Parathyroid adenoma (tissue), 2 donors: ENCODE measurements at regions not wholly inside any gene's neighbourhood (a gene's known extent, or its start where the extent isn't known, plus 50 kb on each side); places are given as distances from the start of the nearest gene placed in this dataset.
"Not testable (repeated sequence)": the region's sequence is repeated elsewhere in the genome, so short reads cannot be mapped to it uniquely, and the experiment has no call there.

Experiments used
- H2AFZ ChIP-seq: fragments of 300-600 bp; sonication (generic); one replicate; pipeline ENCODE4 v1.7.0; 2017; ENCODE audit warnings: antibody characterized with exemption, mild to moderate bottlenecking
- H3K27ac ChIP-seq: fragments of 300-600 bp; sonication (generic); one replicate; pipeline ENCODE4 v1.7.0; 2017
- H3K27me3 ChIP-seq: fragments of 300-600 bp; sonication (generic); one replicate; pipeline ENCODE4 v1.7.0; 2017; ENCODE audit warnings: low read length; ENCODE audit not compliant: control insufficient read depth, insufficient read depth
- H3K36me3 ChIP-seq: fragments of 300-600 bp; sonication (generic); one replicate; pipeline ENCODE4 v1.7.0; 2017; ENCODE audit warnings: low read length; ENCODE audit not compliant: control insufficient read depth, insufficient read depth
- H3K4me1 ChIP-seq: fragments of 300-600 bp; sonication (generic); one replicate; pipeline ENCODE4 v1.7.0; 2017; ENCODE audit warnings: control low read depth
- H3K4me2 ChIP-seq: fragments of 300-600 bp; sonication (generic); one replicate; pipeline ENCODE4 v1.7.0; 2017; ENCODE audit warnings: low read length
- H3K4me3 ChIP-seq: fragments of 300-600 bp; sonication (generic); one replicate; pipeline ENCODE4 v1.7.0; 2017; ENCODE audit warnings: low read depth, low read length
- H3K79me2 ChIP-seq: fragments of 300-600 bp; sonication (generic); one replicate; pipeline ENCODE4 v1.7.0; 2017; ENCODE audit warnings: control low read depth
- H3K9ac ChIP-seq: fragments of 300-600 bp; sonication (generic); one replicate; pipeline ENCODE4 v1.7.0; 2017; ENCODE audit warnings: mild to moderate bottlenecking
- H3K9me3 ChIP-seq: fragments of 300-600 bp; sonication (generic); one replicate; pipeline ENCODE4 v1.7.0; 2017; ENCODE audit warnings: low read length; ENCODE audit not compliant: control insufficient read depth
- TF ChIP-seq, protein P1 (sequence below): fragments of 300-600 bp; sonication (generic); IDR thresholded peaks from one replicate; pipeline ENCODE4 v1.7.0; 2017; ENCODE audit warnings: antibody characterized with exemption, mild to moderate bottlenecking
- donor health status: primary hyperparathyroidism.

DNA sequence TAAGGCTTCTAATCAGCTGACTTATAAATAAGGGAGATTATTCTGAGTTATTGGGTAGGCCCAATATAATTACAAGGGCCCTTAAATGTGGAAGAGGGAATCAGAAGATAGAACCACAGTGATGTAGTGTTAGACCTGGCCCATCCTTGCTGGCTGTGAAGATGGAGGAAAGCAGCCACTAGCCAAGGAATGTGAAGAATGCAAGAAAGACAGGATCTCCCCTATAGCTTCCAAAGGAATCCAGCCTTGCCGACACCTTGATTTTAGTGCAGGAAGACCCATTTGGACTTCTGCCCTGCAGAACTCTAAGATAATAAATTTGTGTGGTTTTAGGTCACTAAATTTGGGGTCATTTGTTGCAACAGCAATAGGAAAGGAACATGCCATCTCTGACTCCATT is 150.6 kb downstream of the SPATA18 start:
- TF ChIP-seq, protein P1, sequence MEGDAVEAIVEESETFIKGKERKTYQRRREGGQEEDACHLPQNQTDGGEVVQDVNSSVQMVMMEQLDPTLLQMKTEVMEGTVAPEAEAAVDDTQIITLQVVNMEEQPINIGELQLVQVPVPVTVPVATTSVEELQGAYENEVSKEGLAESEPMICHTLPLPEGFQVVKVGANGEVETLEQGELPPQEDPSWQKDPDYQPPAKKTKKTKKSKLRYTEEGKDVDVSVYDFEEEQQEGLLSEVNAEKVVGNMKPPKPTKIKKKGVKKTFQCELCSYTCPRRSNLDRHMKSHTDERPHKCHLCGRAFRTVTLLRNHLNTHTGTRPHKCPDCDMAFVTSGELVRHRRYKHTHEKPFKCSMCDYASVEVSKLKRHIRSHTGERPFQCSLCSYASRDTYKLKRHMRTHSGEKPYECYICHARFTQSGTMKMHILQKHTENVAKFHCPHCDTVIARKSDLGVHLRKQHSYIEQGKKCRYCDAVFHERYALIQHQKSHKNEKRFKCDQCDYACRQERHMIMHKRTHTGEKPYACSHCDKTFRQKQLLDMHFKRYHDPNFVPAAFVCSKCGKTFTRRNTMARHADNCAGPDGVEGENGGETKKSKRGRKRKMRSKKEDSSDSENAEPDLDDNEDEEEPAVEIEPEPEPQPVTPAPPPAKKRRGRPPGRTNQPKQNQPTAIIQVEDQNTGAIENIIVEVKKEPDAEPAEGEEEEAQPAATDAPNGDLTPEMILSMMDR = no peak
- no peak overlapping the region for H3K4me2 ChIP-seq
- no peak overlapping the region for H3K27ac ChIP-seq
- no peaks in the 10 kb centered on the region for H3K36me3 ChIP-seq
- H3K4me1 ChIP-seq = no peaks in the 10 kb centered on the region
- no peak overlapping the region for H2AFZ ChIP-seq
- no peak overlapping the region for H3K9ac ChIP-seq
- H3K9me3 ChIP-seq = no peaks in the 10 kb centered on the region
- no peak overlapping the region for H3K4me3 ChIP-seq
- H3K27me3 ChIP-seq = no peaks in the 10 kb centered on the region
- no peaks in the 10 kb centered on the region for H3K79me2 ChIP-seq

DNA sequence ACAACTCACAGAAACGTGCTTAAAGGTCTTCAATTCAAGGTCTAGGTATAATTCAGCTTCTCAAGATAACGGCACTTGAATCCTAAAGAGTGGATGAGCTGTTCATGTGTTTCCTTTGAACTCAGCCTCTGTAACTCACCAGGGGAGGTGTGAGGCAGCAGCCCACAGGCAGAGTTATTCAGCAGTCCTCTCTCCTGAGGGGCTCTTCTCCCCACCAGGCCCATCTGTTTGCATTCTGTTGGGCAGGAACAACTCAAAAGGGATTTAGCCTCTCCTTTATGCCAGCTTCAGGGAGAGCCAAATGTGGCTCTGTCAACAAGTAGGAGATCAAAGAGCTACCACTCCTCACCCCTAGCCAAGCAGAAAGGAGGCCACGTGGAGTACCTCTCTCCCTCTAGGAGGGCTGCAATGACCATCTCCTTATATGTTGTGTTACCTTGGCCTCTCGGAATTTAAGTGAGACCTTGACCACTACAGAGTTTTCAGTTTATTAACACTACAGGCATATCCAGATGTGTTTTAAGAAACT is 151.2 kb downstream of the SPATA18 start:
- Histone ChIP-seq H3K4me2 (no peak overlapping the region), H3K27me3 (no peaks in the 10 kb centered on the region), H3K9ac (no peak overlapping the region), H3K79me2 (no peaks in the 10 kb centered on the region), H3K27ac (no peak overlapping the region), H3K4me3 (no peak overlapping the region), H3K4me1 (no peaks in the 10 kb centered on the region), H3K9me3 (no peaks in the 10 kb centered on the region), H3K36me3 (no peaks in the 10 kb centered on the region), H2AFZ (no peak overlapping the region)
- TF ChIP-seq, protein P1 = no peak

DNA sequence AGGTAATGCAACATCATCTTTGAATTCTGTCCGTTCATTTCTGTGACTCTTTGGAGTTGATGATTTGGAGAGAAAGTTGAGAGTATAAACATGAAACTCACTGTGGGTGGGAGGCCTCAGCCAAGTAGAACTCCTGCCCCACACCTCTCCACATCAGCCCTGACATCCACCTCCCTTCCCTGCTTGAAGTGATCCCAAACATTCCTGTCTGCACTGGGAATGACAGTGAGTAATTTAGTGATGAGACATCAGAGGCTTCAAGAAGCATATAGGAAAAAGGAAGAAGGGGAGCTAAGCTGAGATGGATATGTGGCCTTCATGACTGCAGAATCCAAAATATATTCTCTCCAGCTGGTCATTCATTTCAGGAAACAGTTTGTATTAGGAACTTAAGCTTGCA is 151.8 kb downstream of the SPATA18 start:
- Histone ChIP-seq H3K4me2 (no peak overlapping the region), H3K9ac (no peak overlapping the region), H2AFZ (no peak overlapping the region), H3K27me3 (no peaks in the 10 kb centered on the region), H3K36me3 (no peaks in the 10 kb centered on the region), H3K4me3 (no peak overlapping the region), H3K27ac (no peak overlapping the region), H3K4me1 (no peaks in the 10 kb centered on the region), H3K9me3 (no peaks in the 10 kb centered on the region), H3K79me2 (no peaks in the 10 kb centered on the region)
- TF ChIP-seq, protein P1 = no peak

DNA sequence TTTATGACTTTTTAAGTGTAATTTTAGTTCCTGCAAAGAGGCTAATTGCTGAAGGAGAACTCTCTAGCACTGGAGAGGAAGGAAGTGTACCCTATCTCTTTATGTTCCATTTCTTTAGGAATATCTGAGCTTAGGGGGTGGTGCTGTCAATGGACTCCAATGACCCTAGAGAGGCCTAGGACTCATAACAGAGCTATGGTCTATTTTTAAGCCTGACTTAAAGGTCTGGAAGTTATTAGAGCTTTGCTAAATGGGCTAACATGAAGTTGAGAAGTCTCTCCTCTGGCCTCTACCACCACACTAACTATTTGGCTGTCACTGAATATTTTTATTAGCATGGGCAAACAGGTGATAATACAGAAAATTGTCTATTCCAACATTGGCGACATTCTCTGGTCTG is 152.2 kb downstream of the SPATA18 start:
- Histone ChIP-seq H3K4me1 (no peaks in the 10 kb centered on the region), H3K4me2 (no peak overlapping the region), H3K4me3 (no peak overlapping the region), H3K79me2 (no peaks in the 10 kb centered on the region), H3K27ac (no peak overlapping the region), H3K27me3 (no peaks in the 10 kb centered on the region), H2AFZ (no peak overlapping the region), H3K36me3 (no peaks in the 10 kb centered on the region), H3K9ac (no peak overlapping the region), H3K9me3 (no peaks in the 10 kb centered on the region)
- TF ChIP-seq, protein P1 = no peak

DNA sequence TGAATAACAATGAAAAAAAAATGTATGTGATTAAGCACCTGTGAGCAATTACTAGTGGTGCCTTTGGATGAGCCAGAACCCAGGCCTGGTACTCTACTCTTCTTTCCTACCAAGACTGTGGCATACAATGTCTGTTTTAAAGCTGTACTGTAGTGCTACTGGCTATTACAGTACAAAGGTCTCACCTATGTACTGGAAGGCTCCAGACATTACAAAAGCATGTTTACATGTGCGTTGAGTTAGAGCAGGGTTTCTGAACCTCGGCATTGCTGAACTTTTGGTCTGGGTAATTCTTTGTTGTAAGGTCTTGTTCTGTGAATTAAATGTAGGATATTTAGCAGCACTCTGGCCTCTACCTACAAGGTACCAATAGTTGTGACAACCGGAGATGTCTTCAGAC is 153.8 kb downstream of the SPATA18 start:
- Histone ChIP-seq H3K4me1 (no peaks in the 10 kb centered on the region), H3K9ac (no peak overlapping the region), H3K36me3 (no peaks in the 10 kb centered on the region), H3K27ac (no peak overlapping the region), H3K9me3 (no peaks in the 10 kb centered on the region), H3K79me2 (no peaks in the 10 kb centered on the region), H3K4me2 (no peak overlapping the region), H3K4me3 (no peak overlapping the region), H3K27me3 (no peaks in the 10 kb centered on the region), H2AFZ (no peak overlapping the region)
- TF ChIP-seq, protein P1 = no peak

DNA sequence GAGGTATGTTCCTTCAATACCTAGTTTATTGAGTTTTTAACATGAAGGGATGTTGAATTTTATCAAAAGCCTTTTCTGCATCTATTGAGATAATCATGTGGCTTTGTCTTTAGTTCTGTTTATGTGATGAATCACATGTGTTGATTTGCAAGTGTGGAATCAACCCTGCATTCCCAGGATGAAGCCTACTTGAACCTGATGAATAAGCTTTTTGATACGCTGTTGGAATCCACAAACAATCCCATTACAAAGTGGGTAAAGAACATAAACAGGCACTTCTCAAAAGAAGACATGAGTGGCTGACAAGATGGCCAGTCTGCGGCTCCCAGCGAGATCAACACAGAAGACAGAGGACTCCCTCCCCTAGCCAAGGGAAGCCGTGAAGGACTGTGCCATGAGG is 156.0 kb downstream of the SPATA18 start:
- not testable (repeated sequence) for H3K4me3 ChIP-seq, H3K4me1 ChIP-seq, H3K36me3 ChIP-seq, H3K79me2 ChIP-seq, H3K27ac ChIP-seq, H2AFZ ChIP-seq, H3K9ac ChIP-seq, H3K27me3 ChIP-seq, H3K4me2 ChIP-seq, H3K9me3 ChIP-seq
